SH-SY5Y (cell line): ENCODE measurements at regions not wholly inside any gene's neighbourhood (a gene's known extent, or its start where the extent isn't known, plus 50 kb on each side); places are given as distances from the start of the nearest gene placed in this dataset.

ENCODE experiments used
- GATA2 ChIP-seq: IDR thresholded peaks from 2 replicates; pipeline ENCODE4 v1.6.1; 2011; ENCODE audit warnings: mild to moderate bottlenecking, low read depth, low read length
- GATA3 ChIP-seq: IDR thresholded peaks from 2 replicates; pipeline ENCODE4 v1.6.1; 2011; ENCODE audit warnings: low read depth, mild to moderate bottlenecking, low read length, moderate library complexity

GRCh38 chr7:146022776-146023175 is 93.8 kb upstream of the CNTNAP2 start:
- TF ChIP-seq GATA2 = no peak
- no peak for TF ChIP-seq GATA3
